ENCODE measurements at regions not wholly inside any gene's neighbourhood (a gene's known extent, or its start where the extent isn't known, plus 50 kb on each side); places are given as distances from the start of the nearest gene placed in this dataset.

DNA sequence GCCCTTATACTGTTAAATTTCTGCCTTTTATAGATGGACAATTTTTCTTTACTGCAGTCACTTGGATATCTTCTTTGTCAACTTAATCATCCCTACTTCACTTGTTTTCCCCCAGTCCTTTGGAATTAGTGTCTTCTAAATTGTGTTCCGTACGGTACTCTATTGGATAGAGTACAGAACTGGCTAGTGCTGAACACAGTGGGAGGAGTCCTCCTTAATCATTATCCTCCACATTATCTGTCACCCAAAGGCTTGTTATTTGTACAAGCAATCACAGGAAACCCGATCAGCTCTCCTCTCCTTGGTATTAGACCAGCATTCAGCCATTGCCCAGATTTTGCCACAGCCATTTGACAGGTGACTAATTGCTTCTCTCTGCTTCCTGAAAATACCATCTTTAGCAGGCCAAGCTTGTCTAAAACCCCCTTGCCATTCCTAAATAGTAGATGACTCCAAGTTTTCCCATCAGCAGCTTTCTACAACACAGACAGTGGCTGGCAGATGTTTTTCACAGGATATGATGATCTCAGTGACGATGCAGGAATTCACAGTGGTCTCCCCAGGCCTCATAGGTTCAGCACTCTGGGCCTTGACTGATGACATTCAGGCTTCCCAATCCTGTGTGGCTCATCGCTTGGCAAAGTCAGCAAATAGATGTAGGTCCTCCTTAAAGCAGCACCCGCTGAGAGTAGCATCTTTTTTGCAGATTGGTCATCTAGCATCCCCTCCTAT, 216.0 kb upstream of the RGS6 start:
- H3K27ac ChIP-seq (ENCODE audit: low read depth), result no peak overlapping the region
- no peak overlapping the region for H3K4me3 ChIP-seq (ENCODE audit: low read depth, low read length)
- 96% methylated on average over 6 of the region's 6 CpGs for WGBS
- no peaks in the 10 kb centered on the region for H3K4me1 ChIP-seq (ENCODE audit: insufficient read depth)
- no peak for DNase-seq (ENCODE audit: extremely low spot score)
- H3K36me3 ChIP-seq (ENCODE audit: insufficient read depth), result no peaks in the 10 kb centered on the region

DNA sequence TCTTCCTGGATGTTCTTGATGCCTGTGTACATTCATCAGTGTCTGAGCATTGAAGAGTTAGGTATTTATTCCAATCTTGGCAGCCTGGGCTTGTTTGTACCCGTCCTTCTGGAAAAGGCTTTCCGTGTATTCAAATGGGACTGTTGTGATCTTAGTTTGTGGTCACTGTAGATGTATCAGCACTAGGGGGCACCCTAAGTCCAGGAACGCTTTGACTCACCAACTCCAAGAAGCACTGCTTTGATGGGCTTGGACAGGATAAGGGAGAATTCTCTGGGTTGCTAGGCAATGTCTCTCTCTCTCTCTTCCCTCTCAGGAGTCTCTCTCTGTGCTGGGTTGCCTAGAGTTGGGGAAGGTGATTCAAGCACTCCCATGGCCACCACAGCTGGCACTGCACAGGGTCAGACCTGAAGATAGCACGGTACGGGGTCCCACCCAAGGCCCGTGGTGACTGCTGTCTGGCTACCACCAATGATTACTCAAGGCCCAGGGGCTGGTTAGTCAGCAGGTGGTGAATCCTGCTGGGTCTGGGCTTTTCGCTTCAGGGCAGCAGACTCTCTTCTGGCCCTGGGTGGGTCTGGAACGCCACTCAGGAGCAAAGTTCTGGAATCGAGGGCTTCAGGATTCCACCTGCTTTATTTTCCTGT, 211.1 kb upstream of the RGS6 start:
- H3K36me3 ChIP-seq (ENCODE audit: insufficient read depth), result no peaks in the 10 kb centered on the region
- 91% methylated on average over 9 of the region's 9 CpGs for WGBS
- H3K27ac ChIP-seq (ENCODE audit: low read depth), result no peak overlapping the region
- no peak for DNase-seq (ENCODE audit: extremely low spot score)
- H3K4me3 ChIP-seq (ENCODE audit: low read depth, low read length), result no peak overlapping the region
- no peaks in the 10 kb centered on the region for H3K4me1 ChIP-seq (ENCODE audit: insufficient read depth)

DNA sequence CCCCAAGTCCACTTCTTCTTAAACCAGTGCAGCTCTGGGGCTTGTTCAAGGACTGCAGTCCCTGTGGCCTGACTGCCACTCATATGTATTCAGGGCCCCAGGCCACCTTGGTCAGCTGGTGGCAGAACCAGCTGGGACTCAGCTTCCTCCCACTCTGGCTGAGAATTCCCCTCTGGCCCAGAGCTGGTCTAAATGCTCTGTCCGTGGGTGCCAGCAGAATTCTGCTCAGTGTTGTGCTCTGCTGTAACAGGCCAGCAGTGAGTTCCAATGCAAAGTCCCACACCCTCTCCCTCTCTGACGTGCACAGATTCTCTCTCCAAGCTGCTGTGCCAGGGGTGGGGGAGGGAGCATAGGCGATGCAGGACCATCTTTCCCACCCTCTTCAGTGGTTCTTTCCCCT, 210.4 kb upstream of the RGS6 start:
- no peaks in the 10 kb centered on the region for H3K36me3 ChIP-seq (ENCODE audit: insufficient read depth)
- no peak overlapping the region for H3K4me3 ChIP-seq (ENCODE audit: low read depth, low read length)
- DNase-seq (ENCODE audit: extremely low spot score), result no peak
- H3K27ac ChIP-seq (ENCODE audit: low read depth), result no peak overlapping the region
- no peaks in the 10 kb centered on the region for H3K4me1 ChIP-seq (ENCODE audit: insufficient read depth)
- 72% methylated on average over 3 of the region's 3 CpGs for WGBS

DNA sequence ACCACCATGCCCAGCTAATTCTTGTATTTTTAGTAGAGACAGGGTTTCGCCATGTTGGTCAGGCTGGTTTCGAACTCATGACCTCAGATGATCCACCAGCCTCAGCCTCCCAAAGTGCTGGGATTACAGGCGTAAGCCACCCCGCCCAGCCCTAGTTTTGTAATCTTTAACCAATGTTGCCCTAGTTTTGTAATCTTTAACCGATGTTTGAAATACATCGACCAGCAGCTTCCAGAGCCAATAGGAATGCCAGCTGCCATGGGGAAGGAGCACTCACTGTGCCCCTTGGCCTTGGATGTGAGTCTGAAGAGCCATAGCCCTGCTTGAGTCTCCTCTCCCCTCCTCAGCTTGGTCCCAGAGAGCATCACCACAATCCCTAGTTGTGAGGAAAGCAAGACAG, 209.3 kb upstream of the RGS6 start:
- Histone ChIP-seq H3K27ac (ENCODE audit: low read depth) (no peak overlapping the region), H3K36me3 (ENCODE audit: insufficient read depth) (no peaks in the 10 kb centered on the region), H3K4me1 (ENCODE audit: insufficient read depth) (no peaks in the 10 kb centered on the region), H3K4me3 (ENCODE audit: low read depth, low read length) (no peak overlapping the region)
- no peak for DNase-seq (ENCODE audit: extremely low spot score)
- WGBS, result 98% methylated on average over 6 of the region's 6 CpGs

DNA sequence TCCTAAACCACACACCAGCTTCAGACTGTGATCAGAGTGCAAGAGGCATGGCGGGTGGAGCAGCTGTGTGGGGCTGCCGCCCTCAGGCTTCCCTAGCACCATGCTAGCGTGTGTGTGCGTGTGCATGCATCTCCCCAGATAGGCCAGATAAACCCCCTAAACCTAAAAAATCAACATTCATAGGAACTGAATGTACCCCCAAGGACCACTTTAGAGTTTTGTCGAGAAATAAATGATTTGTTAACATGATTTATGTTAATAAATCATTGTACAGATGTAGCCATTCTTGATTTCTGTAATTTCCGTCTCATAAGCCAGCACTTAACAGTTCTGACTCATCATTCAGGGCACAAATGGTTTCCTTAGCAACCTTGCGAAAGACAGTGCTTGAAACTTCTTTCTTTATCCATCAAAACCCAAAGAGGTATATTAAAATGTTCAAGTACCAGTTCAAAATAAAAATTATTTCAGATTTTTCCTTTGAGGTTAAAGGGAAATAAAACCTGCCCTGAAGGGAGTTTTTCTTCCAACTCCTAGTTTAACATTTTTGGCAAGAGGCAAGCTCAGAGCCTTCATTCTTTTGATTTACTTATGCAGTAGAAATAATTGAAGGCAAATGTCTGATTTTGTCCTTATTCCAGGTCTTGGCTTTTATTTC, 206.2 kb upstream of the RGS6 start:
- 83% methylated on average over 7 of the region's 7 CpGs for WGBS
- H3K4me1 ChIP-seq (ENCODE audit: insufficient read depth), result no peaks in the 10 kb centered on the region
- no peak overlapping the region for H3K4me3 ChIP-seq (ENCODE audit: low read depth, low read length)
- no peak overlapping the region for H3K27ac ChIP-seq (ENCODE audit: low read depth)
- DNase-seq (ENCODE audit: extremely low spot score), result no peak
- H3K36me3 ChIP-seq (ENCODE audit: insufficient read depth), result no peaks in the 10 kb centered on the region

DNA sequence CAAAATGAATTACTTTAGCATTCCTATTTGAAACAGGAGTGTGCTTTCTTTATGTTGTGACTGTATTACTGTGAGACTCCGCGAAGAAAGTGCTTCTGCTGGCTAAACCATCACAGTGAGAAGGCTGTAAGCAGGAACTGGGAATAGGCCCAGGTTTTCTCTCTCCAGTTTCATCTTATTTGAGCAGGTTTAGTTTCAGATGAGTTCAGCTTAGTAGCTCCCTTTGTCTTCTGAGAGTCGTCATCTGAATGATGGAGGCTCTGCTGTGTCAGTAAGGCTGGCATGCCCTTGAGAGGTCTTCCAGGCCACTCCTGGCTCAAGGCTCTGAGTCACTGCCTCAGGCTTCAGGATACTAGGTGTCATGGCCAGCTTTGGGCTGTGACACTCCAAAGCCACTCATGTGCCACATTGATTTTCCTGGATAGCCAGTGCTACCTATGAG, 205.6 kb upstream of the RGS6 start:
- Histone ChIP-seq H3K4me3 (ENCODE audit: low read depth, low read length) (no peak overlapping the region), H3K36me3 (ENCODE audit: insufficient read depth) (no peaks in the 10 kb centered on the region), H3K27ac (ENCODE audit: low read depth) (no peak overlapping the region), H3K4me1 (ENCODE audit: insufficient read depth) (no peaks in the 10 kb centered on the region)
- WGBS, result 86% methylated on average over 3 of the region's 3 CpGs
- DNase-seq (ENCODE audit: extremely low spot score), result no peak

DNA sequence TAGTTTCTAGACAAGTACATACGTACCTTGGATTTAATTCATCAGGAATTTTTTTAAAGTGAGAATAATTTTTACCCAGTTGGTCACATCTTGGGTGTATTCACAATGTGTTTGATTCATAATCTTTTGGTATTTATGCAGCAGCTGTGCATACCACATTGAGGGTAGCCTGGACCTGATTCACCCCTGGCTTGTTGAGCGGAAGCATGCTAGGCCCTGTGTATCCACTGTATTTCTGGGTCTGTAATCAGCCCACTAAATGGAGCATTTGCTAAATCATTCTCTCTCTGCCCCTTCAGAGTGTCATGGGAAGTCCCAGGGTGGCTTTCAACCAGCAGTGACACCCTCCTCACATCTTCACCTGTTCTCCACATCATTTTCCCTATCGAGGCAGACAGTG, 203.8 kb upstream of the RGS6 start:
- Histone ChIP-seq H3K27ac (ENCODE audit: low read depth) (no peak overlapping the region), H3K4me3 (ENCODE audit: low read depth, low read length) (no peak overlapping the region), H3K36me3 (ENCODE audit: insufficient read depth) (no peaks in the 10 kb centered on the region), H3K4me1 (ENCODE audit: insufficient read depth) (no peaks in the 10 kb centered on the region)
- no peak for DNase-seq (ENCODE audit: extremely low spot score)
- 95% methylated on average over 3 of the region's 3 CpGs for WGBS

DNA sequence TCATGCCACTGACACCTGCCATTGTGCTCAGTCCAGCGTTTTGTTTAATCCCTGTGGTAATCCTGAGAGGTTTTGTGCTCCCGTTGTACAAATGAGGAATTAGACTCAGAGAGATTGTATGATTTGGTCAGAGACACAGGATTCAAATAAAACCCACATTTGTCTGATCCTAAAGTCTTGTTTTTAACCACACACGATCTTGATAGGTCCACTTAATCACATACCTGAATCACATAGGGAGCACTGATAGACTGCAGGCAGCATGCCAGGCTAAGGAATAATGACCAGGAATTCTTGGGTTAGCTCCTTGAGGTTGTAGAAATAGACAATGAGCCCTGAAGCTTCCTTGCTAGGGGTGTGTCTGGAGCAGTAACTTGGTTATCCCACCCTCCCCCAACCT, 202.6 kb upstream of the RGS6 start:
- Histone ChIP-seq H3K4me1 (ENCODE audit: insufficient read depth) (no peaks in the 10 kb centered on the region), H3K27ac (ENCODE audit: low read depth) (no peak overlapping the region), H3K4me3 (ENCODE audit: low read depth, low read length) (no peak overlapping the region), H3K36me3 (ENCODE audit: insufficient read depth) (no peaks in the 10 kb centered on the region)
- WGBS, result 83% methylated on average over 3 of the region's 3 CpGs
- DNase-seq (ENCODE audit: extremely low spot score), result no peak

DNA sequence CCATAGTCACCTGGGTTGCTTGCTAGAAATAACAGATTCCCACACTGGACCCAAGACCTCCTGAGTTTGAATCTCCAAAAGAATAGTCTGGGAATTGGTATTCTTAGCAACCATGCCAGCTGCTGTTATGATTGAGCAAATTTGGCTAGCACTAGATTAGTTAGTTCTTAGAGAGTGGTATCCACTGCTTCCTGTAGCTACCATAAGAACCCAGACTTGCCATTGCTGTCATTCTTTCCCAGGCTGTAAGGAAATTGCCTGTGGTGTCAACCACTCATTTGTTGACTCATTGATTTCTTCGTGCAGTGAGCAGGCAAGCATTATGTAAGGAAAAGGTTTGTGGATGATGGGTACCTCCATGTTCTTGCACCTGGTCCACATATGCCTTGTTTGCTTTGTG, 201.8 kb upstream of the RGS6 start:
- Histone ChIP-seq H3K27ac (ENCODE audit: low read depth) (no peak overlapping the region), H3K36me3 (ENCODE audit: insufficient read depth) (no peaks in the 10 kb centered on the region), H3K4me3 (ENCODE audit: low read depth, low read length) (no peak overlapping the region), H3K4me1 (ENCODE audit: insufficient read depth) (no peaks in the 10 kb centered on the region)
- DNase-seq (ENCODE audit: extremely low spot score), result no peak
- WGBS, result 95% methylated on average over 1 of the region's 1 CpG

DNA sequence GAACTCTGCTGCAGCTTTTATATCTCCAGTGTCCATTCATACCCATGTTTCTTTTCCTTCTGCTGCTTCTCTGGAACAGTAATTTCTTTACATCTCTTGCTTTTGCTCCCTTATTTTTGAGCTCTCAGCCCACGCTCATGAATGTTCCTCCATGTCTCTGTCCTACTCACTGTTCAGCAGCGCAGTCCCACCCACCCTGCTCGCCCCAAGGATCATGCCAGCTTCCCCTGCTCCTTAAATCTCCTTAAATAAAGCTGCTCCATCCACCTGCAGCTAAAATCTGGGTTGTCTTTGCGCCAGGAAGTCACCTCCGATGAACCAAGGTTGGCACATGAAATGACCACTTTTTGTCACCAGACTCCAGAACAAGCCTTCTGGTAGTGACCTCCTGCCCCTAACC, 201.1 kb upstream of the RGS6 start:
- Histone ChIP-seq H3K36me3 (ENCODE audit: insufficient read depth) (no peaks in the 10 kb centered on the region), H3K4me1 (ENCODE audit: insufficient read depth) (no peaks in the 10 kb centered on the region), H3K27ac (ENCODE audit: low read depth) (no peak overlapping the region), H3K4me3 (ENCODE audit: low read depth, low read length) (no peak overlapping the region)
- WGBS, result 98% methylated on average over 5 of the region's 5 CpGs
- no peak for DNase-seq (ENCODE audit: extremely low spot score)

DNA sequence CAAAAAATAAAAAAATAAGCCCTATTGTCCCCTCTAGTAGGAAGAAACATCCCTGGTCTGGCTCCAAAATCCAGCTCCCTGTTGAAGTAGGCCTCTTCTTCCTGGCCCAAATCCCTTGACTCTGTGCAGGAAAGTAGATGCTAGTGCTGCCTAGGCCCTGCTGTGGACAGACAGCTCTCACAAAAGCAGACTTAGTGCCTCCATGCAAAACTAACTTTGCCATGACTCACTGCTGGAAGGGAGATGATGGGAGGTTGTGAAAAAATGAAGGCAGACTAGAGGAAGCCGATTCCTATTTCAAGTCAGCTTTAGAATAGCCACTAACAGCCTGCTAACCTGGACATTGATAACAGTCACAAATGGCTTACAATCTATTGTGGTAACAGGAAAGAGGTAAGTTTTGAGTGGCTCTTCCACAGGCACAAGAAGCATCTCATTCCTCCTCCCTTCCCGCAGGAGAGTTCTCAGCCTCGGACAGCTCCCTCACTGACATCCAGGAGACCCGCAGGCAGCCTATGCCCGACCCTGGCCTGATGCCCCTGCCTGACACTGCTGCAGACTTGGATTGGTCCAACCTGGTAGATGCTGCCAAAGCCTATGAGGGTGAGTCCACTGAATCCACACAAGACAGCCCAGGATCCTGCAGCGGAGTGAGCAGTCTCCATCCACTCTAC, 198.9 kb upstream of the RGS6 start:
- H3K4me3 ChIP-seq (ENCODE audit: low read depth, low read length), result no peak overlapping the region
- H3K27ac ChIP-seq (ENCODE audit: low read depth), result no peak overlapping the region
- no peak for DNase-seq (ENCODE audit: extremely low spot score)
- WGBS, result 93% methylated on average over 6 of the region's 6 CpGs
- H3K36me3 ChIP-seq (ENCODE audit: insufficient read depth), result no peaks in the 10 kb centered on the region
- H3K4me1 ChIP-seq (ENCODE audit: insufficient read depth), result no peaks in the 10 kb centered on the region

DNA sequence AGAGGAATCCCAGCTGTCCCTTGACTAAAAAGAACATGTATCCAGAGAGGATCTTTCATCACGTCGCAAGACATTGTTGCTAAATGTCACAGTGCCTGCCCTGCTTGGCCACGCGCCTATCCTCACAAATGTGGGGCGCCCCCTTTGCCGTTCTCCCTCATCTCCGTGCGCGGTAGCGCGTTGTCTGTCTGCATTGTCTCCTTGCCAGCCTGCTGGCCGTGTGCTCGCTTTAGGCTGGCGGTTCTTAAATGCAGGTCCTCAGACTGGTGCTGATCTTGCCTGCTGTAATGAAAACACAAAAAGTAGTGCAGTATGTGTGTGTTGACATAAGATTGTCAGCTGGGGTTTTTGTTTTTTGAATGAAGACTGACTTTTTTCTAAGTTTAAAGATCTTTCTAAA, 198.2 kb upstream of the RGS6 start:
- DNase-seq (ENCODE audit: extremely low spot score), result no peak
- no peak overlapping the region for H3K4me3 ChIP-seq (ENCODE audit: low read depth, low read length)
- no peaks in the 10 kb centered on the region for H3K4me1 ChIP-seq (ENCODE audit: insufficient read depth)
- H3K36me3 ChIP-seq (ENCODE audit: insufficient read depth), result no peaks in the 10 kb centered on the region
- no peak overlapping the region for H3K27ac ChIP-seq (ENCODE audit: low read depth)
- 91% methylated on average over 14 of the region's 14 CpGs for WGBS

DNA sequence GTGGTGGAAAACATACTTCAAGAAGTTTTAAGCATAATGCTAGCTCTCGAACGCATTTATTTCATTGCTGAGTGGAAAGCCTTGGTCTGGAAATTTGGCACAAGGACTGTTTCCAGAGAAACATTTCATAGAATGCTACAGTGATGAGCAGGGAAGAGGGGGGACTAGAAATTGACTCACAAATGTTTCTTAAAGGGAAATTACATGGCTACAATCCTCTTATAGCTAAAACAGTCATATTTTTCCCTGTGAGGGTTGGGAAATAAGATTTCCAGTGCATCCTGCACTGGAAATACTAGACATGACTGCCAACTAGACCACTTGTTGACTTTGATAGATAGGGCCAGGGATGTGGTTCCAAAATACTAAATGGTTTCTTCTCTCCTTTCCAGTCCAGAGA, 197.3 kb upstream of the RGS6 start:
- no peaks in the 10 kb centered on the region for H3K4me1 ChIP-seq (ENCODE audit: insufficient read depth)
- no peak for DNase-seq (ENCODE audit: extremely low spot score)
- no peak overlapping the region for H3K4me3 ChIP-seq (ENCODE audit: low read depth, low read length)
- WGBS, result 80% methylated on average over 2 of the region's 2 CpGs
- no peaks in the 10 kb centered on the region for H3K36me3 ChIP-seq (ENCODE audit: insufficient read depth)
- H3K27ac ChIP-seq (ENCODE audit: low read depth), result no peak overlapping the region

DNA sequence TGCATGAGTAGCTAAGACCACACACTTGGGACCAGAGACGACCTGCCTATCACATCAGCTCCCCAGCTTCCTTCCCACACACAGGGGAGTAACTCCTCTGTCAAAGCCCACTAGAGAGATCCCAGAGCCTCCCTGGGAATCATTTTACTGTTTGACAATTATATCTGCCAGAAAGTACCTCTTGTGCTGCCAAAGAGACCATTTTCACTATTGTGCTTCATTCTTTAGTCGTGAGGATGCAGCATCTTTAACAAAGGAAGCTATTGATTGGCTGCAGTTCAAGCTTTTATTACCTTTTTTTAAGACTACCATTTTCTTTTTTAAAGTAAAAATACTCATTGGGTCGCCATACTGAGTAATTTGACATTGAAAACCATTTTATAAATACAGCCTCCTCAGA, 194.5 kb upstream of the RGS6 start:
- 81% methylated on average over 3 of the region's 3 CpGs for WGBS
- no peaks in the 10 kb centered on the region for H3K4me1 ChIP-seq (ENCODE audit: insufficient read depth)
- no peak for DNase-seq (ENCODE audit: extremely low spot score)
- no peaks in the 10 kb centered on the region for H3K36me3 ChIP-seq (ENCODE audit: insufficient read depth)
- no peak overlapping the region for H3K4me3 ChIP-seq (ENCODE audit: low read depth, low read length)
- H3K27ac ChIP-seq (ENCODE audit: low read depth), result no peak overlapping the region
